Lower leg skin (tissue), 4 donors: ENCODE measurements at regions not wholly inside any gene's neighbourhood (a gene's known extent, or its start where the extent isn't known, plus 50 kb on each side); places are given as distances from the start of the nearest gene placed in this dataset.

Source experiments
- DNase-seq, 2 donors: peaks; one replicate each; pipeline ENCODE4 v3.0.0-alpha.2; 2019; ENCODE audit warnings: low spot score in 2 of 2
- H3K4me3 ChIP-seq: fragments of 200-600 bp; sonication (generic); 2 replicates; pipeline ENCODE4 v1.5.1; 2017; ENCODE audit warnings: mild to moderate bottlenecking, low read depth; ENCODE audit not compliant: poor library complexity, severe bottlenecking
- POLR2A ChIP-seq, 2 donors: fragments of 450-650 bp; IDR thresholded peaks; one replicate each; pipeline ENCODE4 v1.6.1; 2016 to 2017; ENCODE audit warnings: antibody characterized with exemption in 2 of 2, mild to moderate bottlenecking in 1 of 2, moderate library complexity in 1 of 2
- WGBS, 2 donors: methylation state at CpG; one replicate each; pipeline ENCODE4 v1.1.5; 2018; 5-methylcytosine and 5-hydroxymethylcytosine counted together
- intact Hi-C: fragments of 100-400 bp; cut with DNase I; formaldehyde crosslinking; loops from one replicate; pipeline ENCODE4 v1.15.0; 2023; ENCODE audit warnings: low total_unique reads
- TF ChIP-seq, protein P1 (sequence below), 3 donors: fragments of 450-650 bp; IDR thresholded peaks; one replicate each; pipeline ENCODE4 v1.5.1; 2016; ENCODE audit warnings: antibody characterized with exemption in 3 of 3, mild to moderate bottlenecking in 3 of 3, moderate library complexity in 2 of 3

DNA sequence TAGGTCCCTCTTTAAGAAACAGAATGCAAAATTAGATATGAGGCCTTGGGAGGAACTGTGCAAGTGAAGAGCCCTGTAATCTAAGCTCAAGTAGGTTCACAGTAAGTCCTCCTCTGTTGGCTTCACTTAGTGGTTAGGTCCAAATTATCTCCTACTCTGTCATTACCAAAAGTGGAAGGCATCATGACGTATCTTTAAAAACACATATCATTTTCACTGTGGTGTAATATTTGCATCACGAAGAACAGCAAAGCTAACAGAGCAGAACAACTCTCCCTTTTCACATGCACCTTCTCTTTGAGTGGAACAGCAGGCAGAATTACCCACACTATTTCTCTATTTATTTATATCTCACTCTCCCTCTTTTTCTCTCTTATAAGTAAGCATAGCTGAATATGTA, 240.5 kb upstream of the CCNH start:
- no peak overlapping the region for H3K4me3 ChIP-seq
- intact Hi-C loops: no loop called here
- no peak for DNase-seq
- no peak for TF ChIP-seq POLR2A (IDR thresholded peaks at IDR 0.05)
- TF ChIP-seq, protein P1, sequence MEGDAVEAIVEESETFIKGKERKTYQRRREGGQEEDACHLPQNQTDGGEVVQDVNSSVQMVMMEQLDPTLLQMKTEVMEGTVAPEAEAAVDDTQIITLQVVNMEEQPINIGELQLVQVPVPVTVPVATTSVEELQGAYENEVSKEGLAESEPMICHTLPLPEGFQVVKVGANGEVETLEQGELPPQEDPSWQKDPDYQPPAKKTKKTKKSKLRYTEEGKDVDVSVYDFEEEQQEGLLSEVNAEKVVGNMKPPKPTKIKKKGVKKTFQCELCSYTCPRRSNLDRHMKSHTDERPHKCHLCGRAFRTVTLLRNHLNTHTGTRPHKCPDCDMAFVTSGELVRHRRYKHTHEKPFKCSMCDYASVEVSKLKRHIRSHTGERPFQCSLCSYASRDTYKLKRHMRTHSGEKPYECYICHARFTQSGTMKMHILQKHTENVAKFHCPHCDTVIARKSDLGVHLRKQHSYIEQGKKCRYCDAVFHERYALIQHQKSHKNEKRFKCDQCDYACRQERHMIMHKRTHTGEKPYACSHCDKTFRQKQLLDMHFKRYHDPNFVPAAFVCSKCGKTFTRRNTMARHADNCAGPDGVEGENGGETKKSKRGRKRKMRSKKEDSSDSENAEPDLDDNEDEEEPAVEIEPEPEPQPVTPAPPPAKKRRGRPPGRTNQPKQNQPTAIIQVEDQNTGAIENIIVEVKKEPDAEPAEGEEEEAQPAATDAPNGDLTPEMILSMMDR (IDR thresholded peaks at IDR 0.05): no peak
- WGBS, 2 donors: 81 to 94% methylated on average over 2 of the region's 2 CpGs

DNA sequence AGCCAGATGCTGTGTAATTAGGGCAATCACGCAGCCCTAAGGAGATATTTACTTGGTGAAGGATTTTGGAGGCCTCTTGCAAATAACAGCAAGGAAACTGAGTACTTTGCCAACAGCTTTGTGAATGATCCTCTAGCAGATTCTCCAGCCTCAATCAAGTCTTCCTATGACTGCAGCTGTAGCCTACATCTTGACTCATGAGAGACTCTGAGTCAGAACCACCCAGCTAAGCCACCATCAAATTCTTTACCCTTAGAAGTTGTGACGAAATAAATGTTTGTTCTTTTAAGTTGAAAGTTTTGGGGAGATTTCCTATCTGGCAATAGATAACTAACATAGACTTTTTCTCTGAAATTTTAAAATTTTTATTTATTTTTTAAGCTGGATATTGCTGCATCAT, 237.6 kb upstream of the CCNH start:
- intact Hi-C loops: no loop called here
- 53 to 58% methylated on average over 2 of the region's 2 CpGs for WGBS, 2 donors
- H3K4me3 ChIP-seq: no peak overlapping the region
- DNase-seq: no peak
- no peak for TF ChIP-seq POLR2A (IDR thresholded peaks at IDR 0.05)
- TF ChIP-seq, protein P1 (IDR thresholded peaks at IDR 0.05): no peak

DNA sequence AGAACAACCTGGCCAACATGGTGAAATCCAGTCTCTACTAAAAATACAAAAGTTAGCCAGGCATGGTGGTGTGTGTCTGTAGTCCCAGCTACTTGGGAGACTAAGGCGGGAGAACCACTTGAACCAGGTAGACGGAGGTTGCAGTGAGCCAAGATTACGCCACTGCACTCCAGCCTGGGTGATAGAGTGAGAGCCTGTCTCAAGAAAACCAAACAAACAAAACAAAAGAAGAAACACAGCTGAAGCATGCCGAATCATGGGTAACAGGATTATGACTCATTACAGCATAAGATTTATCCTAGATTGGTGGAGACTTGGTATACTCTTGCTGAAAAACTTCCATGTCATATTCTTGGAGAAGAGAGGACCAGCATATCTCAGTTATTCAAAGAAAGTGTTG, 236.7 kb upstream of the CCNH start:
- no peak for DNase-seq
- WGBS, 2 donors: 85 to 89% methylated on average over 4 of the region's 4 CpGs

DNA sequence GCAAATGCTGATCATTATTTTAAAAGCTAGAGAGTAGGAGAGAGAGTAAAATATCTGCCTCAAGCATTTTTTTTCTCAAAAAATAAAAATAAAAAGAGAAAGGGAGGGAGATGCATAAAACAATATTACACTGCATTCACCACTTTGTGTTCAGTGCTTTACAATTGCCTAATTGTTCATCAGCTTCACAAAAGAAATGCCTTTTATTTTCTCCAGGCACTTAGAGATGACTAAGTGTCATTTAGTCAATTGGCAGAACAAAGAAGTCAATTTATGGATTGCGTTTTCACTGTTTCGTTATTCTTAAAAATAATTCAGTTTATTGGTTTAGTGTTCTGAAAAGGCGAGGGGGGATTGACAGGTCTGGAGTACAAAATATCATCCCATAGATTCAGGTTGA, 232.5 kb upstream of the CCNH start:
- no peak overlapping the region for H3K4me3 ChIP-seq
- TF ChIP-seq, protein P1 (IDR thresholded peaks at IDR 0.05): no peak
- TF ChIP-seq POLR2A (IDR thresholded peaks at IDR 0.05): no peak
- intact Hi-C loops: no loop called here
- WGBS, 2 donors: 52 to 63% methylated on average over 3 of the region's 3 CpGs
- no peak for DNase-seq

More for the DNA sequence above, 236.7 kb upstream of the CCNH start:
- no peak for TF ChIP-seq POLR2A (IDR thresholded peaks at IDR 0.05)
- TF ChIP-seq, protein P1 (IDR thresholded peaks at IDR 0.05): no peak
- H3K4me3 ChIP-seq: no peak overlapping the region
- intact Hi-C loops: no loop called here

DNA sequence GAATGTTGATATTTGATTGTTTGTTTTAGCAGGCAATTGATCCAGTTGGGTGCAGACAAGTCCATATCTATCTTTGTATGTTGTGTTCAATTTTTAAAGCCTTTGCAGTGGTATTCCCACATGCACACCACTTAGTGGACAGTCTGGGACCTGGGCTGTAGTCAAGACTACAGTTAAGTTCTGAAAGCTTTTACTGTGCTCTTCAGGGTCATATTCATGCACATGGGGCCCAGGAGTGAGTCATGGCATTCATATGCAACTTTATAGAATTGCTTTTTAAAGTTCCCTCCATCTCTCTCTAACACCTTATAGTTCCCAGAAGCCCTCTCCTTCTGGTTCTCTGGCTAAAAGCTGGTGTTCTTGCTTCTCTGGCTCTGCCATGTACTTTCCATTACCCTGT, 228.2 kb upstream of the CCNH start:
- no peak for DNase-seq
- H3K4me3 ChIP-seq: no peak overlapping the region
- intact Hi-C loops: no loop called here
- TF ChIP-seq, protein P1 (IDR thresholded peaks at IDR 0.05): no peak
- TF ChIP-seq POLR2A (IDR thresholded peaks at IDR 0.05): no peak

DNA sequence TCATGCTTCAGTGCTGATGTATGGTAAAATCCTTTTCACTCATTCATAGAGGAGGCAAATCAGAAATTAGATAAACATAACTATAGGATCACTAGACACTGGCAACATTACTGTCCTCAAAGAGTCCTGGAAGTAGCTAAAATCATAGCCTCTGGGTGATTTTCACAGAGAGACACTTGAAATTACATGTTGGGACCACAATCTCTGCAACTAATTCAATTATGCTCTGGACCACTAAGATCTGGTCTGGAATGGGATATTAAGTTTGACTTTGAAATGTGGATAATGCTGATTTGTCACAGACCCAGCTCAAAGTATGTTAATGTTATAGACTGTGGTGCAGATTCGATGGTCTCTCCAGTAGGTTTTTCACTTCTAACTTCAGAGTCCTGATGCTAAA, 214.6 kb upstream of the CCNH start:
- no peak for DNase-seq
- TF ChIP-seq, protein P1 (IDR thresholded peaks at IDR 0.05): no peak
- TF ChIP-seq POLR2A (IDR thresholded peaks at IDR 0.05): no peak
- intact Hi-C loops: no loop called here
- H3K4me3 ChIP-seq: no peak overlapping the region
- 67 to 74% methylated on average over 1 of the region's 1 CpG for WGBS, 2 donors
